WERI-Rb-1 (cell line): ENCODE measurements at regions not wholly inside any gene's neighbourhood (a gene's known extent, or its start where the extent isn't known, plus 50 kb on each side); places are given as distances from the start of the nearest gene placed in this dataset.

Source experiments
- DNase-seq: peaks from one replicate; pipeline ENCODE4 v3.0.0-alpha.2; 2020
- H3K27ac ChIP-seq: fragments of 250-450 bp; sonication (Bioruptor Pico); 2 replicates; pipeline ENCODE4 v1.5.1; 2020; ENCODE audit warnings: mild to moderate bottlenecking, moderate library complexity
- H3K27me3 ChIP-seq: fragments of 250-450 bp; sonication (Bioruptor Pico); 2 replicates; pipeline ENCODE4 v1.5.1; 2021; ENCODE audit warnings: mild to moderate bottlenecking, low read depth, moderate library complexity; ENCODE audit not compliant: insufficient read depth, severe bottlenecking
- H3K36me3 ChIP-seq: fragments of 250-450 bp; sonication (Bioruptor Pico); 2 replicates; pipeline ENCODE4 v1.5.1; 2020; ENCODE audit warnings: mild to moderate bottlenecking, moderate library complexity
- H3K4me3 ChIP-seq: 2 replicates; pipeline ENCODE4 v1.5.1; 2011; ENCODE audit warnings: low read depth, mild to moderate bottlenecking, control low read depth, low read length
- H3K9me3 ChIP-seq: fragments of 250-450 bp; sonication (Bioruptor Pico); 2 replicates; pipeline ENCODE4 v1.5.1; 2021; ENCODE audit warnings: mild to moderate bottlenecking, moderate library complexity; ENCODE audit not compliant: severe bottlenecking
- TF ChIP-seq, protein P1 (sequence below): IDR thresholded peaks from 2 replicates; pipeline ENCODE4 v1.5.1; 2011; ENCODE audit warnings: low read depth, mild to moderate bottlenecking, control low read depth, inconsistent platforms, low read length

DNA sequence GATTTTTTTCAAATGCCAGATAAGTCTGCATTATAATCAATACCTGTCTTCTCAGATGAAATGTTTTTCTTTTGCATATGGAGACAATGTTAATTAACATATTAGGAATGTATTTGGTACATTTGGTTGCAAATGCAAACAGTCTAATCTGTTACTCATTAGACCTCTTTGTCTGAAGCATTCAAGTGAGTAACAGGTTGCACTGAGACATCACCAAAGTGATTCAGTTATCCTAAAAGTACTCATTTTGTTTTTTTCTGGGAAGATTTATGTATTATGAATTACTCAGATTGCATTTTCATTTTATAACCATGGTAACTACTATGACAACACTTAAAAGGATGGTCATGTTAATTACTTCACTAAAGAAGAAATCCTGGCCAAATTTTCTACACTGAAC, 513.6 kb downstream of the HTR7 start:
- DNase-seq: no peak
- H3K4me3 ChIP-seq: no peak overlapping the region
- no peak overlapping the region for H3K27ac ChIP-seq
- H3K9me3 ChIP-seq: no peaks in the 10 kb centered on the region
- H3K27me3 ChIP-seq: no peaks in the 10 kb centered on the region
- TF ChIP-seq, protein P1, sequence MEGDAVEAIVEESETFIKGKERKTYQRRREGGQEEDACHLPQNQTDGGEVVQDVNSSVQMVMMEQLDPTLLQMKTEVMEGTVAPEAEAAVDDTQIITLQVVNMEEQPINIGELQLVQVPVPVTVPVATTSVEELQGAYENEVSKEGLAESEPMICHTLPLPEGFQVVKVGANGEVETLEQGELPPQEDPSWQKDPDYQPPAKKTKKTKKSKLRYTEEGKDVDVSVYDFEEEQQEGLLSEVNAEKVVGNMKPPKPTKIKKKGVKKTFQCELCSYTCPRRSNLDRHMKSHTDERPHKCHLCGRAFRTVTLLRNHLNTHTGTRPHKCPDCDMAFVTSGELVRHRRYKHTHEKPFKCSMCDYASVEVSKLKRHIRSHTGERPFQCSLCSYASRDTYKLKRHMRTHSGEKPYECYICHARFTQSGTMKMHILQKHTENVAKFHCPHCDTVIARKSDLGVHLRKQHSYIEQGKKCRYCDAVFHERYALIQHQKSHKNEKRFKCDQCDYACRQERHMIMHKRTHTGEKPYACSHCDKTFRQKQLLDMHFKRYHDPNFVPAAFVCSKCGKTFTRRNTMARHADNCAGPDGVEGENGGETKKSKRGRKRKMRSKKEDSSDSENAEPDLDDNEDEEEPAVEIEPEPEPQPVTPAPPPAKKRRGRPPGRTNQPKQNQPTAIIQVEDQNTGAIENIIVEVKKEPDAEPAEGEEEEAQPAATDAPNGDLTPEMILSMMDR: no peak
- no peaks in the 10 kb centered on the region for H3K36me3 ChIP-seq

DNA sequence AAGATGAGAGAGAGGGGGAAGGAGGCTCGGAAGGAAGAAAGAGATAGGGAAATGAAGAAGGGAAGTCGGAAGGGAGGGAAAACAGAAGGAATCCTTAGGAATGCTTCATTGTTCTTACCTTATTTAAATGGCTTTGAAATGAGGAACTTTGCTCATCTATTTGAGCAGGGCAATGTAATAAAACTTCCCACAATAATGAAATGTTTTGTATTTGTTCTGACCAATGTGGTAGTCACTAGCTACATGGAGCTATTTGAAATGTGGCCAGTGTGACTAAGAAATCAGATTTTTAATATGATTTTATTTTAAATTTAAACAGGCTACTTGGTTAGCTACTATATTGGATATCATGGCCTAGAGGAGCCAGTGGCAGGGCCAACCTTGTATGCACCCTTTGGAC, 510.6 kb downstream of the HTR7 start:
- Histone ChIP-seq H3K27me3 (no peaks in the 10 kb centered on the region), H3K9me3 (no peaks in the 10 kb centered on the region), H3K36me3 (no peaks in the 10 kb centered on the region), H3K4me3 (no peak overlapping the region), H3K27ac (no peak overlapping the region)
- no peak for DNase-seq
- TF ChIP-seq, protein P1: no peak

DNA sequence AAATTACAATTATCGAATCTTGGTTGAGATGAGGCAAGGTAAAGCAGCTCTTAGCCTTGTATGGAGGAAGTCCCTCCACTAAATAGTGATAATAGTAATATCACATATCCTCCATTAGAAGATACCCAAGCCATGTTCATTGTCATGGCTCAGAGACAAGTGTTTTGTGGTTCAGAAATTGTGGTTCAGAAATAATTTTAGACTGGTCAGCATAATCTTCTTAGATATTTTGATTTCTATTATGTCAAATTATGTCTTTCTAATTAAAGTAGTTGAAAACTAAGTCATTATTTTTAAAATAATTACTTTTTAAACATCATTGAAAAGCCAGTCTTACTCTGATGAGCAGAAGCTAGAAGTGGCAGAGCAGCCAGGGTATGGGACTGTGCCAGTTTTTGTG, 507.7 kb downstream of the HTR7 start:
- DNase-seq: no peak
- TF ChIP-seq, protein P1: no peak
- H3K36me3 ChIP-seq: no peaks in the 10 kb centered on the region
- no peaks in the 10 kb centered on the region for H3K27me3 ChIP-seq
- no peak overlapping the region for H3K4me3 ChIP-seq
- H3K27ac ChIP-seq: no peak overlapping the region
- H3K9me3 ChIP-seq: no peaks in the 10 kb centered on the region

DNA sequence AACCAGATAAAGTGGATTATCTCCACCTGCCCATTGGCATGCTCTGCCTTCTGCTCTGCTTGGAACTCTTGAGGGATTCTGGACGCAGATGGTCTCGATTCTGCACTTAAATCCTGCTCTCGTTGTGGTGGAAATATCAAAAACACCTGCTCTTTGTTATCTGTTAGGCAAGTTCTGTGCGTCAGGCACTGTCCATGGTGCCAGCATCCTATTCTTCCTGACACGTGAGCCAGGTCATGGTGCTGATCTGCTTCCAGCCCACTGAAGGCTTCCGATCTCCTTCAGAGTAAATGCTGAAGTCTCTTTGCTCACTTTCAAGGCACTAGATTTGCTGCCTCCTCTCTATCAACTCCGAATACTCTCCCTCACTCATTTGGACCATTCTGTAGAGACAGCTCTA, 505.6 kb downstream of the HTR7 start:
- DNase-seq: no peak
- no peaks in the 10 kb centered on the region for H3K36me3 ChIP-seq
- H3K9me3 ChIP-seq: no peaks in the 10 kb centered on the region
- TF ChIP-seq, protein P1: no peak
- no peak overlapping the region for H3K27ac ChIP-seq
- no peaks in the 10 kb centered on the region for H3K27me3 ChIP-seq
- H3K4me3 ChIP-seq: no peak overlapping the region

DNA sequence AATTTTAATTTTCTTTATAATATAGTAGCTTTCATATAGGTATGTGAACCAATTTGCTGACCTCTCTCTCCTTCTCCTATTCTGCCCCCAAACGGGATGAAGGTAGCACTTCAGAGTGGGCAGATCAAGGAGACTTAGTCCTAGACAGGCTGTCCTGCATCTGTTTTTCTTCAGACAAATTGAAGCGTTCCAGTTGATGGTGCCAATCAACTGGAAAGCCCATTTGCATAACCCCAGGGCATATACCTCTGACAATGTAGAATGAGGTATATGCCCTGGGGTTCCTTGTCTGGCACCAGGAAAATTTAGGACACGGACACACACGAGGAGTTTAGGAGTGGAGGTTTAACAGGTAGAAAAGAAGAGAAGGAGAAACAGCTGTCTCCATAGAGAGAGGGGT, 502.9 kb downstream of the HTR7 start:
- no peak for DNase-seq
- TF ChIP-seq, protein P1: no peak
- no peaks in the 10 kb centered on the region for H3K9me3 ChIP-seq

DNA sequence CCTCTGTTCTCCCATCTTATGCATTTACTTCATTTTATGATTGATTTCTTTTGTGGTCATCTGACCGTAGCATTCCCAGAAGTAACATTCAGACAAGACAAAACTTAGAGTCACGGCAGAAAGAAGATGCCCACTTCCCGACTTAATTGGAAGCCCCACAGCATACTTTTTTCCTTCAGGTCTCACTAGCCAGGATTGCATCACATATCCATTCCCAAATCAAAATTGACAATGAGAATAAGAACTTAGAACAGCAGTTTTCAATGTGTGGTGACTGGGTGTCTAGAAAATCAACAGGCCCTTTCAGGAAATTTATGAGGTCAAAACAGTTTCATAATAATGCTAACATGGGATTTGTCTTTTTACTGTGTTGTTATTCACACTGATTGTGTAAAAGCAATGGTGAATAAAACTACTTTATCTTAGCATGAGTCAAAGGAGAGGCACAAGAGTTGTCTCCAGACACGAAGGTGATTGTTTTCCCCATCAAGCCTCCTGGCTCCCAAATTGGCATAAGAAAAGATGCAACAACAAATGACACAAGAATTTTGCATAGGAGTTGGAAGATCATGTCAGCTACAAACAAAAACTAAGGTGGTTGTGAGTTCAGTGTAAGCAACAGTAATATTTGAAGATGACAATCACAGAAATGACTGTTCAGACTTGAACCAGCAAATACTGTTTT, 493.9 kb downstream of the HTR7 start:
- Histone ChIP-seq H3K36me3 (no peaks in the 10 kb centered on the region), H3K9me3 (no peaks in the 10 kb centered on the region), H3K27ac (no peak overlapping the region), H3K4me3 (no peak overlapping the region), H3K27me3 (no peaks in the 10 kb centered on the region)
- TF ChIP-seq, protein P1: no peak
- DNase-seq: no peak

More for the DNA sequence above, 502.9 kb downstream of the HTR7 start:
- Histone ChIP-seq H3K27ac (no peak overlapping the region), H3K27me3 (no peaks in the 10 kb centered on the region), H3K36me3 (no peaks in the 10 kb centered on the region), H3K4me3 (no peak overlapping the region)
